GM12872 (cell line): ENCODE measurements at regions not wholly inside any gene's neighbourhood (a gene's known extent, or its start where the extent isn't known, plus 50 kb on each side); places are given as distances from the start of the nearest gene placed in this dataset.

ENCODE experiments used
- CTCF ChIP-seq: IDR thresholded peaks from 3 replicates; pipeline ENCODE4 v1.5.1; 2011; ENCODE audit warnings: low read depth, mild to moderate bottlenecking, low read length, moderate library complexity; ENCODE audit not compliant: insufficient read depth

GRCh38 chr2:180352620-180353019, 345.5 kb upstream of the CWC22 start:
- no peak for TF ChIP-seq CTCF

GRCh38 chr2:180349809-180350208, 342.7 kb upstream of the CWC22 start:
- TF ChIP-seq CTCF = no peak

GRCh38 chr2:180343528-180344345, 336.6 kb upstream of the CWC22 start:
- no peak for TF ChIP-seq CTCF

GRCh38 chr2:180337136-180337535, 330.0 kb upstream of the CWC22 start:
- TF ChIP-seq CTCF = no peak

GRCh38 chr2:180336550-180336949, 329.5 kb upstream of the CWC22 start:
- no peak for TF ChIP-seq CTCF

GRCh38 chr2:180334514-180334913, 327.4 kb upstream of the CWC22 start:
- no peak for TF ChIP-seq CTCF

- no peak for TF ChIP-seq CTCF
These were observed 321.8 kb upstream of the CWC22 start for GRCh38 chr2:180328795-180329422.
